ENCODE measurements at regions not wholly inside any gene's neighbourhood (a gene's known extent, or its start where the extent isn't known, plus 50 kb on each side); places are given as distances from the start of the nearest gene placed in this dataset.

GRCh38 chr16:10242097-10242496 lies 59.9 kb upstream of the GRIN2A start:
- H3K9me2 ChIP-seq (ENCODE audit: insufficient read depth), result no peaks in the 10 kb centered on the region
- no peak overlapping the region for H3K27ac ChIP-seq
- no peaks in the 10 kb centered on the region for H3K4me1 ChIP-seq (replicated peaks; ENCODE audit: insufficient read depth)
- H3K4me2 ChIP-seq, result no peak overlapping the region
- no peak for TF ChIP-seq CTCF (conservative IDR thresholded peaks at IDR 0.05)
- no peak for TF ChIP-seq EZH2 (IDR thresholded peaks at IDR 0.05; ENCODE audit: low read depth)
- H4K20me1 ChIP-seq (ENCODE audit: insufficient read depth), result no peaks in the 10 kb centered on the region
- no peak for DNase-seq
- H3F3A ChIP-seq (ENCODE audit: insufficient read depth, low read depth), result no peaks in the 10 kb centered on the region
- no peaks in the 10 kb centered on the region for H3K79me2 ChIP-seq (ENCODE audit: low read depth)
- intact Hi-C loops (cut with micrococcal nuclease; ENCODE audit: unreplicated experiment), result no loop called here
- no TSS peak for BruUV-seq (replicated peaks)
- no peak overlapping the region for H3K4me3 ChIP-seq
- H3K9me3 ChIP-seq (ENCODE audit: insufficient read depth, low read depth), result no peaks in the 10 kb centered on the region
- CTCF ChIA-PET, result no interaction called here
- H3K36me3 ChIP-seq (ENCODE audit: low read depth), result no peaks in the 10 kb centered on the region
- H2AFZ ChIP-seq, result no peak overlapping the region
- POLR2A ChIA-PET (ENCODE audit: unreplicated experiment), result no interaction called here
- peaks cover 32% of the 10 kb centered on the region for H3K27me3 ChIP-seq (ENCODE audit: insufficient read depth, low read depth)

DNA sequence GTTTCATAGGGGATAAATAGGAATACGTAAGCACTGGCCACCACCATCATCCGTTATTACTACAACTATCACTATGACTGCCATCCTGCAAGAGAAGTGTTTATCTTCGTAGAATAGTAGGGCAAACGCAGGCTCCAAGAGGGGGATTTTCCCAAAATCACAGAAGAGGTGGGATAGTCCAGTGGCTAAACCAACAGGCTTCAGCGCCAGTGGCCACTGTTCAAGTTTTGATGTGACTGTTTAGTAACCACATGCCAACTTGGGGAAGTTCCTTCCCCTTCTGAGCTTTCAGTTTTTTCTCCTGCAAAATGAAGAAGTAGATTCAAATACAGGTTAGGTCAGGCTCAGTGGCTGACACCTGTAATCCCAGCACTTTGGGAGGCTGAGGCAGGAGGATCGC lies 60.7 kb upstream of the GRIN2A start:
- no peak overlapping the region for H3K4me2 ChIP-seq
- H3K27ac ChIP-seq, result no peak overlapping the region
- peaks cover 28% of the 10 kb centered on the region for H3K27me3 ChIP-seq (ENCODE audit: insufficient read depth, low read depth)
- CTCF ChIA-PET, result no interaction called here
- no peak overlapping the region for H2AFZ ChIP-seq
- no peaks in the 10 kb centered on the region for H3K9me3 ChIP-seq (ENCODE audit: insufficient read depth, low read depth)
- intact Hi-C loops (cut with micrococcal nuclease; ENCODE audit: unreplicated experiment), result no loop called here
- no peak overlapping the region for H3K4me3 ChIP-seq
- POLR2A ChIA-PET (ENCODE audit: unreplicated experiment), result no interaction called here
- no peaks in the 10 kb centered on the region for H3K79me2 ChIP-seq (ENCODE audit: low read depth)
- TF ChIP-seq CTCF (conservative IDR thresholded peaks at IDR 0.05) (no peak), EZH2 (IDR thresholded peaks at IDR 0.05; ENCODE audit: low read depth) (no peak)
- no peaks in the 10 kb centered on the region for H4K20me1 ChIP-seq (ENCODE audit: insufficient read depth)
- no TSS peak for BruUV-seq (replicated peaks)
- H3K36me3 ChIP-seq (ENCODE audit: low read depth), result no peaks in the 10 kb centered on the region
- no peaks in the 10 kb centered on the region for H3K9me2 ChIP-seq (ENCODE audit: insufficient read depth)
- no peaks in the 10 kb centered on the region for H3K4me1 ChIP-seq (replicated peaks; ENCODE audit: insufficient read depth)
- DNase-seq, result no peak
- H3F3A ChIP-seq (ENCODE audit: insufficient read depth, low read depth), result no peaks in the 10 kb centered on the region

- H3K27ac ChIP-seq, result no peak overlapping the region
- DNase-seq, result no peak
- H3K9me3 ChIP-seq (ENCODE audit: insufficient read depth, low read depth), result no peaks in the 10 kb centered on the region
- no peaks in the 10 kb centered on the region for H3K36me3 ChIP-seq (ENCODE audit: low read depth)
- H3K4me2 ChIP-seq, result no peak overlapping the region
- no peaks in the 10 kb centered on the region for H3F3A ChIP-seq (ENCODE audit: insufficient read depth, low read depth)
- no peaks in the 10 kb centered on the region for H3K4me1 ChIP-seq (replicated peaks; ENCODE audit: insufficient read depth)
- H3K4me3 ChIP-seq, result no peak overlapping the region
- H2AFZ ChIP-seq, result no peak overlapping the region
- CTCF ChIA-PET, result no interaction called here
- H3K9me2 ChIP-seq (ENCODE audit: insufficient read depth), result no peaks in the 10 kb centered on the region
- intact Hi-C loops (cut with micrococcal nuclease; ENCODE audit: unreplicated experiment), result no loop called here
- POLR2A ChIA-PET (ENCODE audit: unreplicated experiment), result no interaction called here
- TF ChIP-seq CTCF (conservative IDR thresholded peaks at IDR 0.05) (no peak), EZH2 (IDR thresholded peaks at IDR 0.05; ENCODE audit: low read depth) (no peak)
- H4K20me1 ChIP-seq (ENCODE audit: insufficient read depth), result no peaks in the 10 kb centered on the region
- H3K27me3 ChIP-seq (ENCODE audit: insufficient read depth, low read depth), result peaks cover 16% of the 10 kb centered on the region; the same call in 1 of the 2 replicates
- BruUV-seq (replicated peaks), result no TSS peak
- no peaks in the 10 kb centered on the region for H3K79me2 ChIP-seq (ENCODE audit: low read depth)
Observed at GRCh38 chr16:10245002-10245401, 62.8 kb upstream of the GRIN2A start.

All from PC-9 (cell line).